GM21529 (cell line): ENCODE measurements at regions not wholly inside any gene's neighbourhood (a gene's known extent, or its start where the extent isn't known, plus 50 kb on each side); places are given as distances from the start of the nearest gene placed in this dataset.
"Not testable (repeated sequence)": the region's sequence is repeated elsewhere in the genome, so short reads cannot be mapped to it uniquely, and the experiment has no call there.

Experiments
- ATAC-seq: cut with Tn5 transposase; IDR thresholded peaks from one replicate; pipeline ENCODE4 v1.9.1; 2021; ENCODE audit not compliant: unreplicated experiment

DNA sequence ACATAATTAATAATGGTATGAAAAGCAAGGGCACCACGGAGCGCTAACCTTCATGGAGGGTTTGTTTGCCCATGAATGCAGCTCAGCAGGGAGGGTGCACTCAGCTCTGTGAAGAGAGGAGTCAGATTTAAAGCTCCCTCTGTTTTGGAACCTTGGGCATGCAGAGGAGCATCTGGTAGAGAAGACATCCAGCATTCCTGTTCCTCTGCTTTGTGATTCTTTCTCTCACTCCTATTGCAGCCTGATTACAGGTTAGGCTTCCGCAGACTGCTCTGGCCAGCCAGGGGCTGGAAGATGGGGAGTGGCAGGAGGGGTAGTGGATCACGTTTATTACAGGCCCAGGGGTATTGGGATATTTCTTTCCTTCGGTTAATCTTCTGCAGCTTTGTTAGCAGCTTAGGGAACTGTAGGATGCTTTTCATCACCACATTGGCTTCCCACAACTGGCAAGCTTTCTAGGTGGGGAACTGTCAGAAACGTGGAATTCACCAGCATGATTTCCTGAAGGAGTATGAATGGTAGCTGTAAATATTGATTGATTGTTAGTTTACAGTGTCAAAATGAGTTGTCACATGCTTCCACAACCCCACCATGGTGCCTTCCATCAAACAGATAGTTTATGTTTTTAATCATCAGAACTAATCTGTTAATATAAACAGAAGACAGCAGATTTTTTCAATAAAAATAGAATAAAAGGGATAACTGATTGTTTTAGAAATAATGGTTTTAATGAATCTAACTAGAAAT, 201.1 kb downstream of the VAPA start:
- no peak for ATAC-seq

DNA sequence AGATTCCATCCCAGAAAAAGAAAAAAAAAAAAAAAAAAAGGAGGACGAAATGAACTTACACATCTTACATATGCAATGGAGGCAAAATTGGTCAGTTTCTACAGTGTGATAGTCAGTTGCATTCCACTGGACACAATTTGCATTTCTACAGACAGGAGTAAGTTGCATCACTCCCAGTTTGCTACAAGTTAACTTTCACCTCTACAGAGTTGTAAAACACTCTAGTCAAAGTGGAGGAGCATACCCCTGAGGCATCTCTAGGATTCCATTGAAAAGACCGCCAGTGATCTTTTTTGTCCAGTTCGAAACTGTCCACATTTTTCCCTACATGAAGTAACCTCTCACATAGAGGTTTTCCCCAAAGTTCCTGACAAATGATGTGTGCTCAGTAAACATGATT, 202.8 kb downstream of the VAPA start:
- no peak for ATAC-seq

DNA sequence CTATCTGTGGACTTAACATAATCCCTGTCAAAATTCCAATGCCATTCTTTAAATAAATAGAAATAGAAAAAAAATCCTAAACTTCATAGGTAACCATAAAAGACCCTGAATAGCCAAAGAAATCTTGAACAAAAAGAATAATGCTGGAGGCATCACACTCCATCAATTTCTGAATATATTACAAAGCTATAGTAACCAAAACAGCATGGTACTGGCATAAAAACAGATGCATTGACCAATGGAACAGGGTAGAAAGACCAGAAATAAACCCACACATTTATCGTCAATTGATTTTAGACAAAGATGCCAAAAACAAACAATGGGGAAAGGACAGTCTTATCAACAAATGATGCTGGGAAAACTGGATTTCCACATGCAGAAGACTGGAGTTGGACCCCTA, 205.7 kb downstream of the VAPA start:
- no peak for ATAC-seq

DNA sequence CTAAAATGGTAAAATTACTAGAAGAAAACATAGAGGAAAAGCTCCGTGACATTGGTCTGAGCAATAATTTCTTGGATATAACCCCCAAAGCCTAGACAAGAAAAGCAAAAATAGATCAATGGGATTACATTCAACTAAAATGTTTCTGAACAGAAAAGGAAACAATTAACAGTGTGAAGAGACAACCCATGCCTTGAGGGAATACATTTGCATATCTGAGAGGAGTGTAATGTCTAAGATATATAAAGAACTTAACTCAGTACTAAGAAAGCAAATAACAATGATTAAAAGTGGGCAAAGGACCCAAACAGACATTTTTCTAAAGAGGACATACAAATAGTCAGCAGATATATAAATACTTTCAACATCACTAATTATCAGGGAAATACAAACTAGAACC, 206.2 kb downstream of the VAPA start:
- ATAC-seq = no peak

DNA sequence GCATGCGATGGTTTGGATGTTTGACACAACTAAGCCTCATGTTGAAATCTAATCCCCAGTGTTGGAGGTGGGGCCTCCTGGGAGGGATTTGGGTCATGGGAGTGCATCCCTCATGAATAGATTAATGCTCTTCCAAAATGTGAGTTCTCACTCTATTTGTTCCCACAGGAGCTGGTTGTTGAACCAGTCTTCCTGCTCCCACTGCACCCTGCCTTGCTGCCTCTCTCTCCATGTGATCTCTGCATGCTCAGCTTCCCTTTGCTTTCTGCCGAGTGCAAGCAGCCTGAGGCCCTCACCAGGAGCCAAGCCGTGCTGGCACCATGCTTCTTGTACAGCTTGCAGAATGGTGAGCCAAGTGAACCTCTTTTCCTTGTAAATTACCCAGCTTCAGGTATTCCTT, 206.8 kb downstream of the VAPA start:
- ATAC-seq = no peak

DNA sequence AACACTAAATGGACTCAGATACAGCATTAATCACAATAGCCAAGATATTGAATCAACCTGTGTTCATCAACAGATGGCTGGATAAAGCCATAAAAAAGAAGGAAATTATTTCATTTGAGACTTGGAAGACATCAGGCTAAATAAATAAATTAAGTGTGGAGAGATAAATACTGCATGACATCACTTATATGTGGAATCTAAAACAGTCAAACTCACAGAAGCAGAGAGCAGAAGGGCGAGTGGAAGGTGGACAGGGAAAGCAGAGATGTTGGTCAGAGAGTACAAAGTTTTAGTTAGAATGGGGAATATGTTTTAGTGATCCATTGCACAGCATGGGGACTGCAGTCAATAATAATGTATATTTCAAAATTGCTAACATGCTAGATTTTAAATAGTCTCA, 207.2 kb downstream of the VAPA start:
- ATAC-seq = no peak

DNA sequence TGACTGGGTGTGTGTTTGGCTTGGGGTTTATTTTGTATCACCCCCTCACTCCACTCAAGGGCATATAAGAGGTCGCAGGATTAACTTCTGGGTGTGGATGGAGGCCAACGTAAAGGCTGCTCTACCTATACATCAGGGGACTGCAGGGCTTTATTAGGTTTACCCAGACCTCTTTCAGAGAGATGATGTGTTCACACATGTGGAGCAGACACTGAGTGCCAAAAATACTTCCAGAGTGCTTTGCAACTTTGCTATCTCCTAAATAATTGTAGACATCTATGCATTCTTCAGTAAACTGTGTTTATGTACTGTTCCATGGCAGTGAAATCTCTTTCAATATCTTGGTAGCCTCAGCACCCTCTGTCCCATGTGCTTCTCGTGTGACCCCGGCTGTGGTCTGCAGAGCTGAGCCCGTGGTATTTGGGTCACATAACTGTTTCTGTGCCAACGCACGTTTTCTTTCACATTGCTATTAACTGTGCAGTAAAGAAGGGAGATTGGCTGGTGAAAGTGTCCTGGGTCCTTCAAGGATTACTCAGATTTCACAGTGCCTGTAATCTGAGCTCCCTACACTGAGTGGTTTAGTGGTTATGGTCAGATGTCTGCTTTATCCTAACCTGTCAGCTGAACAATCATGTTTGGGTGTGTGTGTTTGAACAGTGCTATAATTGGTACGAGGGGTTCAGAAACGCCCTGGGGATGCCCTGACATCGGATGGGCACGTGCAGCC, 208.1 kb downstream of the VAPA start:
- ATAC-seq = no peak

DNA sequence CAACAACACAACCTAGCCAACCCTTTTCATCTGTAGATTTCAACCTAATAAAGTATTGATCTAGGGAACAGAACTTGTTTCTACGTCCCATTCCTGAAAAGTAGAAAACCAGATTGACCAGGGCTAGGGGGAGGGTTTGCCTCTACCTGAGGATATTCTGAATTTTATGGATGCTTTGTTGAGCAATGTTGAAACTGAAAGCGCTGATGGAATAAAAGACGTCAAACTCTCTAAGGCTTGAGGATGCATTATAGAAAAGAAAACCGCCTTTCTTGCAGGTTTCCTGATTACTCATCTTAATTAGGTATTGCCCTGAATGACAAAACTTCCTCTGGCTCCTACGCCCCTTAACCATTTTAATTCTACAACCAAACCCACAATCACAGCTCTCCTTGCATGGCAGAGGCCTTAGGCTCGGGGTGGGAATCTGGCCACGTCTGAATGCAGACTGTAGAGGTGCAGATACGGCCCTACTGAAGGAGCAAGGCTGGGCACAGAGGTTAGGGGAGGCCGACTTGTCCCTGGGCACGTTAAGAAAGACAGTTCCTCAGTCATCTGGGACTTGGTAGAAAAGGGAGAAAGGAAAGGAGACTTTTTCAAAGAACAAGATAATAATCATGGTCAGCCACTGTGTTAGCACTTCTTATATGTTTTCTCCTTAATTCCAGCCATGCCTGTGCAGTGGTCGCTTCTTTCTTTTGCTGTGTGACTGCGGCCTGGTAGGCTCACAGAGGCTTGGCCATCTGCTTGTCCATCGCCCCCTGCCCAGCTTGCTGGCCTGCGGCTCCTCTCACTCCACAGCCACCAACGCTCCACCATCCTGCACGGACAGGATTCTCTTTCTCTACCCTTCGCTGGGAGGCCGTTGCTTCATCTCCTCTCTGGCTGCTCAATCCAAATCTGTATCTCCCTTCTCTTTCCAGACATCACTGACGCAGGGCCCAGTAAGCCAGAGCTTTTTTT, 209.5 kb downstream of the VAPA start:
- ATAC-seq = no peak

DNA sequence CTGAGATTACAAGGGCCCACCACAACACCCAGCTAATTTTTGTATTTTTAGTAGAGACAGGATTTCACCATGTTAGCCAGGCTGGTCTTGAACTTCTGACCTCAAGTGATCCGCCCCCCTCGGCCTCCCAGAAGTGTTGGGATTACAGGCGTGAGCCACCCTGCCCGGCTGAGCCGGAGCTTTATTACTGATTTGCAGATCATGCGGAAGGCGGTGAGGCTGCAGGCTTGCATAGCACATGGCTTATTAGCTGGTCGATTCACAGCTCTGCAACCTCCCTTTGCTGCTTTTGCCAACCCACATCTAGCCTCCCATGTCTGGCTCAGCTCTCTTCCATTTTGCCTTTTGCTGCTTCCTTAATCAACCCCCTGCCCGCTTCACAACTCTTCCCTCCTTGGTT, 210.3 kb downstream of the VAPA start:
- ATAC-seq = no peak

DNA sequence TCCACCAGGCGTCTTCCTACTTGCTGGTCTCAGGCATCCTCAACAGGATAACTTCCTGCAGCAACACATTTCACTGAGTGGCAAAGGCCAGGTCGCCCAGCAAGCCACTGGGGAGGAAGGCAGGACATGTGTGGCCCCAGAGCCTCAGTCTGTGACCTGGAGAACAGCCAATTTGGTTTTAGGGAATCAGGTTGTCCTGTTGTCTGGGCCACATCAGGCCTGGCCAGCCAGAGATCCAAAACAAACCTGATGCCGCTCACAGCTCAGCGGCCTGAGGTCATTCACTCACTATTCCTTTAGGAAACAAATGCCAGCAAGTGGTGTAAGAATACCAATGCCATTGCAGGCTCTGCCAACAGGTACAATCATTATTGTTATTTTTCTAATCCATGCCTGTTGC, 210.7 kb downstream of the VAPA start:
- ATAC-seq = no peak

DNA sequence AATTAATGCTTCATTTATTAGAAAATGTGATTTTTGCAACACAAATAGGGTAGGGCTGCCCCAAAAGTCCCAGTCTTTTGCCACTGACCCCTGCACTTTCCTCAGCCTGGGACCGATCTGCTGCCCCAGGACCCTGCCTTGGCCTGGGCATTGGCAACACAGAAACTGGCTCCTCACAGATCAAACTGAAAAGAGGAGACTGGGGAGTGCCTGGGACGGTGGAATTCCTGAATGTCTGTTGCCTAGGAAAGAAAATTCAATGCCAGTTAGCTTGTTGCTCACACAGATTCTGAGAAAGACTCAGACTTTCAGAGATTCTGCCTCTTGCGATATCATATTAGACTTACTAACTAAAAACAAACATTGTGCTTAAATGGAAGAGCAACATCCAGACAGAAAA, 211.2 kb downstream of the VAPA start:
- no peak for ATAC-seq

DNA sequence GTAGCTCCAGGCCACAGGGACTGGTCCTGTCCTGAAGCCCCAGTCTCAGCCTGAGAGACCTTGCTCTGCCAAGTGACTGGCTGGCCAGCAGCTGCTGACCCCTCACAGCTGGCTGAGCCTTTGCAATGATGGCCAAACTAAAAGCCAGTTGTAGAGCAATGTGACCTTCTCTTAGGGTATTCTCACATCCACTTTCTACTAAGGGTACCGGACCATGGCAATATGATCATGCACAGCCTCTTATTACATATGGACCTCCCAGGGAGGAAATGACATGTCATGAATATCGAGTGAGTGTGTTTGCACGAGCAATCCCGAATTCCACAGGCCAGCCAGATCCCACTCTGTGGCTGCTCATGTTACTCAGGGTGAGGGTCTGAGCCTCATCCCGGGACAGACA, 213.9 kb downstream of the VAPA start:
- no peak for ATAC-seq

DNA sequence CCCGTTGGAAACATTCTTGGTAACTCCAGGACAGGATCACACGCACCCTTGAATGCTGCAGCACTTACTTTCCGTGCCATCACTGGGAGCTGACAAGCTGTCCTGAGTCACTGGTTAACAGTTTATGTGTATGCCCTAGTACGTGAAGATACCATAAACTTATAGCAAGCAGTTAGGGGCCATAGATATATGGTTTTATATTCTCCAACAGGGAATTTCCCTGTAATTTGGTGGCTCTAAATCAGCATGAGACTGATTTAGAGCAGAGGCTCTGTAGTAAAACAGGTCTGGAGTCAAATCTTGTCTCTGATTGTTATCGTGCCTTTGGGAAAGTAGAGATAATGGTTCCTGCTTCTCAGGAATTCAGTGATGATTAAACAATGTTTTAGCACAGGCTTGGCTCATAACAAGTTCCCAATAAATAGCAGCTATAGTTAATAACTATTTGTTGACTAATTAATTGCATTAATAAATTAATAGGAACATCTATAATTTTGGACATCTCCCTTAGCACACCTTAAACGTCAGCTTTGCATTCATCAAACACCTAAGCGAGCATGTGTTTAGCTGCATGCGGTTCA, 215.2 kb downstream of the VAPA start:
- ATAC-seq = no peak

DNA sequence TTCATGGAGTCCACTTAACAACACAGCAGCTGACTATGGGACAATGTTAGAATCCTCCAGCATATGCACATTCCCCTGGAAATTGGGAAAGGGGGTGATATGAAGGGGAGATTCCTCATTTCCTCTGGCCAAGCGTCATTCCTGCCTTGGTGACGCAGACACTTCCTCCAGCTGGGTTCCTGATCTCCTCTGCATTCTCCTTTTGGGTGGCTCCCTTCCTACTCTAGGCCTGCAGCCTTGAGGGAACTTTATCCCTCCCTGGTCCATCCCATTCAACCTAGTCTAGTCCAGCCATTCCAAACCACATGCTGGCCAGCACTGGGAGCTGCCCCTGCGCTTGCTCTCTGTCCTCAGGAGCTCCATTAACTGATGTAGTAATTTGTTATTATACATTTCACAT, 216.8 kb downstream of the VAPA start:
- no peak for ATAC-seq

DNA sequence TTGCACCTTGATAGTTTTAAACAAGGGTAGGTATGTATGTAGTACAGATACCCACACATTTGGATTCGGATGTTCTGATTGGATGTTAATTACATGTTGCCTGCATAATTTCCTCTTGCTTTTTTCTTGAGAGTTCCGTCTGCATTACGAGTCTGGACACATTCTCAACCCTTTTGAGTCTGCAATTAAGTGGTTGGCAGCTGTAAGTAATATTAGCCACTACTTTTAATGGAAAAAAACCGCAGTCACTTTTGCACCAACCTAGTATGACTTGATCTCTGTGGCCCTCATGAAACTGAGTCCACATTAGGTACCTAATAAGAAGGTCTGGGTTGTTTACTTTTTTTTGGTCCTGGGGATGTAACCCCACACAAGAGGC, 217.3 kb downstream of the VAPA start:
- no peak for ATAC-seq

DNA sequence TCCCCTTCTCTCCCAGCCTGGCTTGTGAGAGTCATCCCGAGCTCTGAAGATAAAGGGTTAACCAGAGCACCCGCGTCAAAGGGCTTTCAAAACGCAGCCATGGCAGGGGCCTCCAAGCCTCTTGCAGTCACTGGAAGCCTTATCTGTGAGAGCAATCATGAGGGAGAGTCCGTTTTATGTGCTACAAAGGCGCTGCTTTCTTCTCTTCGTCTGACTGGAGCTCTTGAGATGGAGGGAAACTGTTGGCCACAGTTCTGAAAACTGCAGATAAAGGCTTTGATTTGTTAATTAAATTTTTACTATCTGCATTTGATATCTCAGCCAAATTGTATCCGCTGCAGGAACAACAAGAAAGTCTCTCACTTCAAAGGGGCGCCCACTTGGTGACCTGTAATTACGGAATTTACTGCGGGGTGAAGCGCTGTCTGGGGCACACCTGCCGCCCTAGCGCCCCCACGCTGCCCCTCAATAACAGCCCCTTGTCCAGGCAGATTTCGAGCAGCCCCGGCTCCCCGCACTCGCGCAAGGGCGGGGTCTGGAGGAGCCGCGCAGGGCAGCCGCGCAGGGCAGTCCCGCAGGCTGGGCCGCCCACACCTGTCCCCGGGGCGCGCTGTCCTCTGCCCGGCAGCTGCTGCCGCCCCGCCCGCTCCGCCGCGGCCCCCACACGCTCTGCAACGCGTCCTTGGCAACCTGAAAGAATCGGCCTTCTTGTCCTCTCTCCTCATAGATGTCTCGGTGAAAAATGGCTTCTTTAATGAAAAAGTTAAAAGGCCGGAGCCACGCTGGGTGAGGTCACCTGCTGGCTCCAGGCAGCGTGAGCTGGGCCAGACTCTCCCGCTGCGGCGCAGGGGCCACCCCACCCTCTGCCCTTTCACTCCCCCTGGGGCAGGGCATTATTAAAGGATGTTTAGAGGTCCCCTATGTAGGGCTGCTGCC, 217.9 kb downstream of the VAPA start:
- ATAC-seq = no peak

DNA sequence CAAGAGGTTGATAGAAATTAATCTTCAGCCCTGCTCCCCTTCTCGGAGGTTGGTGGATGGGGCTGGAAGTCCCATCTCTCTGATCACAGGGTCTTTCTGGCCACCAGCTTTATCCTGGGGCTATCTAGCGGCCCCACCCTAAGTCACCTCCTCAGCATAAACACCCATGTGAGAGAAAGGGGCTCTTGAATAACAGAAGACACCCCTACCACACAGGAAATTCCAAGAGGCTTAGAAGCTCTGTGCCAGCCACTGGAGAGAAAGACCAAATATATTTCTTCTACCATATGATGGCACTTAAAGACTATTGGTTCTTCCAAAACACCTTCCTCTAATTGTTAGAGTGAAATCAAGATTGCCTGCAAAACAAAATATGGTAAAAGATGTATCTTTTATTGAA, 219.7 kb downstream of the VAPA start:
- ATAC-seq = no peak

DNA sequence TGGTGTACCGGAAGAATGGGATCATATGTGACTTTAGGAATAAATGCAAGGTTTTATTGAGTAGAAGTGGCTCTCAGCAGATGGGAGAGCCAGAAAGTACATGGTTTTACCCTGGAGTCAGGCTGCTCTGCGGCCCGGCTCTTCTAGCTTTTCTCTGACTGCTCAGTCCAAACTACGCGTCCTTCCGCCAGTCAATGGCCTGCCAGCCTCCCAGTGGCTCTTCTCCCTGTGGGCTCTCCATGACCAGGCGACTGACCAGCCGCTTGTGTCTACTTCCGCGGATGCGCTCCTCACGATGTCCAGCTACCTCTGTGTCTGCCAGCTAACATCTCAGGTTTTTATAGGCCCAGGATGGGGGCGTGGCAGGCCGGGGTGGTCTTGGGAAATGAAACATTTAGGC, 220.4 kb downstream of the VAPA start:
- ATAC-seq = no peak

DNA sequence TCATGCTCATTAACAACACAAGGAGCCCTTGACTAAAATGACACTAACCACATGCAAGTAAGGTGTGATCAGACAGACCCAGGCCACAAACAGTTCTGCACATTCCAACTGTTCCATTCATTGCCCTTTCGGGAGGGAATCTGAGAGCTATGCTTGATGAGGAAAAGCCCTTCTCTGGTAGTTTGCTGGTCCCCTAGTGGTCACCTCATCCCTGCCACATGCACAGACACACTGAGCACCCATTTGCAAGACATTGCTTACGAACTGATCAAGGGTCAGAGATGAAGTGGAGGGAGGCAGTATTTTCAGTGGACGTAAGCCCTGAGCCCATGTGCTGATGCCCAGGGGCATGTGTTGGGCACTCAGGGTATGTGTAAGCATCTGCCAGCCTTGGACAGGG, 220.9 kb downstream of the VAPA start:
- not testable (repeated sequence) for ATAC-seq

DNA sequence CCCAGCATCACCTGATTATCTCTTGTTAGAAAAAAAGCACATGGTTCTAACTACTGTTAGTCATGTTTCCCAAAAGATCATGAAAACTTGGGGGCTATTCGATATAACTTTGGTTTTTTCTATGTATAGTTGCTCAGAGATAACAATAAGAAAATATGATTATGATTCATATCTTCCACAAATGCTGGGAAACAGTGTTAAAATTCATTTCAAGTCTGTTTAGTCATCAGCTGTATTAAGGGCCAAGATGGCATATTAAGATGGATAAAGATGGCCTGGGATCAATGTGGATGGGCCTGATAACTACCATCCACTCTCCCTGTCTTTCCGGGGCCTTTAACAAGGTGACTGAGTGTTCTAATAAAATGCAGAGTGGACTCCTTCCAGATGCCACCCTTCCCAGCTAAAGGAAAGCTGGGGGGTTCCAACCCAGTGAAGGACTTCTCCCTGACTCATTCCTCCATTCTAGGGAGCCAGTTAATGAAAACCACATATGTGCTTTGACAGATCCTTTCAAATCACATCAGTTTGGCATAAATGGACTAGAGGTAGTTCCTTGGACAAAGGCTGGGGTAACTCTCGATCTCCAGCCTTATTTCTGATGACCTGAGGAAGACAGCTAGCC, 221.6 kb downstream of the VAPA start:
- ATAC-seq = no peak
